H9 (cell line): ENCODE measurements at regions not wholly inside any gene's neighbourhood (a gene's known extent, or its start where the extent isn't known, plus 50 kb on each side); places are given as distances from the start of the nearest gene placed in this dataset.

Experiments used
- DNase-seq: peaks from one replicate; pipeline ENCODE4 v3.0.0-alpha.2; 2017
- H2AFZ ChIP-seq: one replicate; pipeline ENCODE4 v1.6.1; 2013; ENCODE audit warnings: mild to moderate bottlenecking, low read length, control low read depth, moderate library complexity
- H2AK5ac ChIP-seq: 2 replicates; pipeline ENCODE4 v1.6.1; 2013; ENCODE audit warnings: low read length, control low read depth, mixed read lengths; ENCODE audit not compliant: insufficient read length
- H2BK120ac ChIP-seq: one replicate; pipeline ENCODE4 v1.6.1; 2013; ENCODE audit warnings: low read depth, mild to moderate bottlenecking, low read length, control low read depth, inconsistent platforms; ENCODE audit not compliant: poor library complexity, severe bottlenecking
- H2BK12ac ChIP-seq: 2 replicates; pipeline ENCODE4 v1.6.1; 2013; ENCODE audit warnings: low read length, control low read depth, mixed read lengths, low read depth; ENCODE audit not compliant: insufficient read length
- H2BK15ac ChIP-seq: 2 replicates; pipeline ENCODE4 v1.6.1; 2013; ENCODE audit warnings: low read depth, low read length, control low read depth
- H2BK20ac ChIP-seq: one replicate; pipeline ENCODE4 v1.6.1; 2013; ENCODE audit warnings: low read depth, mild to moderate bottlenecking, low read length, control low read depth, inconsistent platforms; ENCODE audit not compliant: poor library complexity, severe bottlenecking
- H2BK5ac ChIP-seq: 2 replicates; pipeline ENCODE4 v1.6.1; 2013; ENCODE audit warnings: low read length, control low read depth, mixed read lengths; ENCODE audit not compliant: insufficient read length
- H3K14ac ChIP-seq: 2 replicates; pipeline ENCODE4 v1.6.1; 2013; ENCODE audit warnings: low read length, control low read depth; ENCODE audit not compliant: insufficient read depth
- H3K18ac ChIP-seq: 2 replicates; pipeline ENCODE4 v1.6.1; 2013; ENCODE audit warnings: low read depth, mild to moderate bottlenecking, mixed read lengths, low read length, control low read depth; ENCODE audit not compliant: insufficient read length
- H3K23ac ChIP-seq: 2 replicates; pipeline ENCODE4 v1.6.1; 2013; ENCODE audit warnings: low read length, control low read depth, mixed read lengths, low read depth; ENCODE audit not compliant: insufficient read length
- H3K23me2 ChIP-seq: 2 replicates; pipeline ENCODE4 v1.6.1; 2013; ENCODE audit warnings: low read depth, mild to moderate bottlenecking, mixed read lengths, low read length, control low read depth; ENCODE audit not compliant: insufficient read length, poor library complexity, severe bottlenecking
- H3K27ac ChIP-seq: 2 replicates; pipeline ENCODE4 v1.5.1; 2013; ENCODE audit warnings: low read length, control low read depth, mixed read lengths, low read depth; ENCODE audit not compliant: insufficient read length
- H3K27me3 ChIP-seq: 2 replicates; pipeline ENCODE4 v1.6.1; 2013; ENCODE audit warnings: low read length, control low read depth, inconsistent platforms; ENCODE audit not compliant: insufficient read depth
- H3K4ac ChIP-seq: 2 replicates; pipeline ENCODE4 v1.6.1; 2013; ENCODE audit warnings: low read depth, mild to moderate bottlenecking, control low read depth, inconsistent platforms, low read length, moderate library complexity
- H3K4me1 ChIP-seq: 2 replicates; pipeline ENCODE4 v1.6.1; 2013; ENCODE audit warnings: low read length, control low read depth, inconsistent platforms; ENCODE audit not compliant: insufficient read depth
- H3K4me2 ChIP-seq: 2 replicates; pipeline ENCODE4 v1.6.1; 2013; ENCODE audit warnings: low read length, control low read depth, mixed read lengths; ENCODE audit not compliant: insufficient read length, insufficient read depth
- H3K56ac ChIP-seq: 2 replicates; pipeline ENCODE4 v1.6.1; 2013; ENCODE audit warnings: low read depth, mild to moderate bottlenecking, mixed read lengths, low read length, control low read depth; ENCODE audit not compliant: insufficient read length
- H3K79me1 ChIP-seq: 2 replicates; pipeline ENCODE4 v1.6.1; 2013; ENCODE audit warnings: low read depth, mild to moderate bottlenecking, moderate library complexity, low read length, control low read depth, inconsistent platforms; ENCODE audit not compliant: insufficient read depth, poor library complexity, severe bottlenecking
- H3K79me2 ChIP-seq: 2 replicates; pipeline ENCODE4 v1.6.1; 2013; ENCODE audit warnings: low read length, control low read depth, inconsistent platforms; ENCODE audit not compliant: insufficient read depth
- H3K9ac ChIP-seq: 2 replicates; pipeline ENCODE4 v1.6.1; 2013; ENCODE audit warnings: low read length, control low read depth, mixed read lengths; ENCODE audit not compliant: insufficient read length; ENCODE audit errors: extremely low read depth
- H3K9me3 ChIP-seq: one replicate; pipeline ENCODE4 v1.6.1; 2013; ENCODE audit warnings: low read depth, low read length, inconsistent platforms; ENCODE audit not compliant: control insufficient read depth
- H3T11ph ChIP-seq: one replicate; pipeline ENCODE4 v1.6.1; 2013; ENCODE audit warnings: mild to moderate bottlenecking, low read length, control low read depth, inconsistent platforms
- H4K20me1 ChIP-seq: one replicate; pipeline ENCODE4 v1.6.1; 2013; ENCODE audit not compliant: control insufficient read depth, insufficient read length, insufficient read depth
- H4K5ac ChIP-seq: 2 replicates; pipeline ENCODE4 v1.6.1; 2013; ENCODE audit warnings: low read depth, mild to moderate bottlenecking, mixed read lengths, low read length, control low read depth; ENCODE audit not compliant: insufficient read length
- H4K8ac ChIP-seq: replicated peaks from 2 replicates; pipeline ENCODE4 v1.6.1; 2013; ENCODE audit warnings: low read length, control low read depth, mixed read lengths, low read depth; ENCODE audit not compliant: insufficient read length
- H4K91ac ChIP-seq: 2 replicates; pipeline ENCODE4 v1.6.1; 2013; ENCODE audit warnings: low read depth, mild to moderate bottlenecking, moderate library complexity, mixed read lengths, low read length, control low read depth; ENCODE audit not compliant: insufficient read length
- H3K27ac Mint-ChIP-seq, 3 experiments: 2 replicates in 2 of 3; 3 replicates in 1 of 3; pipeline ENCODE4 v1.8.0; 2020 to 2021; ENCODE audit warnings: mixed read lengths in 3 of 3, mild to moderate bottlenecking in 1 of 3, moderate library complexity in 1 of 3
- H3K27me3 Mint-ChIP-seq: 2 replicates; pipeline ENCODE4 v1.8.0; 2021; ENCODE audit warnings: low read depth, mild to moderate bottlenecking, moderate library complexity, mixed read lengths
- H3K36me3 Mint-ChIP-seq, 3 experiments: 2 replicates in 2 of 3; 3 replicates in 1 of 3; pipeline ENCODE4 v1.8.0; 2020 to 2021; ENCODE audit warnings: low read depth in 3 of 3, mixed read lengths in 3 of 3; ENCODE audit not compliant: insufficient read depth in 1 of 3
- H3K4me1 Mint-ChIP-seq, 2 experiments: 2 replicates each; pipeline ENCODE4 v1.8.0; 2020; ENCODE audit warnings: mixed read lengths in 2 of 2
- H3K4me3 Mint-ChIP-seq, 2 experiments: 2 replicates in 1 of 2; 3 replicates in 1 of 2; pipeline ENCODE4 v1.8.0; 2020 to 2021; ENCODE audit warnings: mild to moderate bottlenecking in 2 of 2, mixed read lengths in 2 of 2, moderate library complexity in 1 of 2
- H3K9me3 Mint-ChIP-seq, 2 experiments: 2 replicates in 1 of 2; 3 replicates in 1 of 2; pipeline ENCODE4 v1.8.0; 2020; ENCODE audit warnings: mild to moderate bottlenecking in 2 of 2, mixed read lengths in 2 of 2, moderate library complexity in 1 of 2
- WGBS: extraction: QIAGEN DNeasy Blood & Tissue Kit; methylation state at CpG from one replicate; pipeline ENCODE4 v1.1.7; 2013; ENCODE audit warnings: missing lambda C conversion rate, low lambda C conversion rate, mixed read lengths; ENCODE audit not compliant: insufficient read length; ENCODE audit errors: extremely low coverage; 5-methylcytosine and 5-hydroxymethylcytosine counted together
- TF ChIP-seq, protein P1 (sequence below): fragments of 200-600 bp; sonication (generic); conservative IDR thresholded peaks from 3 replicates; pipeline ENCODE4 v1.8.0; 2021; ENCODE audit warnings: antibody characterized with exemption, mild to moderate bottlenecking

GRCh38 chr4:154985673-154986072 lies 204.6 kb downstream of the RBM46 start:
- no peak overlapping the region for H2BK15ac ChIP-seq
- no peaks in the 10 kb centered on the region for H3K79me1 ChIP-seq
- no peaks in the 10 kb centered on the region for H3K9me3 Mint-ChIP-seq
- H4K8ac ChIP-seq = no peak overlapping the region
- no peaks in the 10 kb centered on the region for H3K4me1 ChIP-seq
- H3K18ac ChIP-seq = no peak overlapping the region
- no peak overlapping the region for H2BK5ac ChIP-seq
- no peak overlapping the region for H3K4me3 Mint-ChIP-seq
- no peak overlapping the region; a peak in 1 of 7 replicates for H3K27ac Mint-ChIP-seq
- no peak overlapping the region for H4K5ac ChIP-seq
- H2BK20ac ChIP-seq = no peak overlapping the region
- no peaks in the 10 kb centered on the region for H3K23me2 ChIP-seq
- no peaks in the 10 kb centered on the region for H3K36me3 Mint-ChIP-seq
- H3K27me3 ChIP-seq = no peaks in the 10 kb centered on the region
- no CpG with 5 or more reads among the region's 5 CpGs for WGBS
- H2AFZ ChIP-seq = no peak overlapping the region
- no peak overlapping the region for H2AK5ac ChIP-seq
- H3K9me3 ChIP-seq = no peaks in the 10 kb centered on the region
- no peak overlapping the region for H3K9ac ChIP-seq
- no peak overlapping the region for H3K4me2 ChIP-seq
- no peak overlapping the region for H2BK12ac ChIP-seq
- H3K23ac ChIP-seq = no peak overlapping the region
- no peaks in the 10 kb centered on the region for H3K79me2 ChIP-seq
- TF ChIP-seq, protein P1, sequence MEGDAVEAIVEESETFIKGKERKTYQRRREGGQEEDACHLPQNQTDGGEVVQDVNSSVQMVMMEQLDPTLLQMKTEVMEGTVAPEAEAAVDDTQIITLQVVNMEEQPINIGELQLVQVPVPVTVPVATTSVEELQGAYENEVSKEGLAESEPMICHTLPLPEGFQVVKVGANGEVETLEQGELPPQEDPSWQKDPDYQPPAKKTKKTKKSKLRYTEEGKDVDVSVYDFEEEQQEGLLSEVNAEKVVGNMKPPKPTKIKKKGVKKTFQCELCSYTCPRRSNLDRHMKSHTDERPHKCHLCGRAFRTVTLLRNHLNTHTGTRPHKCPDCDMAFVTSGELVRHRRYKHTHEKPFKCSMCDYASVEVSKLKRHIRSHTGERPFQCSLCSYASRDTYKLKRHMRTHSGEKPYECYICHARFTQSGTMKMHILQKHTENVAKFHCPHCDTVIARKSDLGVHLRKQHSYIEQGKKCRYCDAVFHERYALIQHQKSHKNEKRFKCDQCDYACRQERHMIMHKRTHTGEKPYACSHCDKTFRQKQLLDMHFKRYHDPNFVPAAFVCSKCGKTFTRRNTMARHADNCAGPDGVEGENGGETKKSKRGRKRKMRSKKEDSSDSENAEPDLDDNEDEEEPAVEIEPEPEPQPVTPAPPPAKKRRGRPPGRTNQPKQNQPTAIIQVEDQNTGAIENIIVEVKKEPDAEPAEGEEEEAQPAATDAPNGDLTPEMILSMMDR = no peak
- no peak overlapping the region for H2BK120ac ChIP-seq
- no peak overlapping the region for H3T11ph ChIP-seq
- H3K14ac ChIP-seq = no peak overlapping the region; the same call in 1 of the 2 replicates
- no peaks in the 10 kb centered on the region for H3K27me3 Mint-ChIP-seq
- no peak overlapping the region for H3K4ac ChIP-seq
- peaks cover 4 to 5% of the 10 kb centered on the region in 2 experiments for H3K4me1 Mint-ChIP-seq
- no peaks in the 10 kb centered on the region for H4K20me1 ChIP-seq
- no peak overlapping the region for H3K27ac ChIP-seq
- H3K56ac ChIP-seq = no peak overlapping the region
- DNase-seq = no peak
- no peak overlapping the region for H4K91ac ChIP-seq
